ENCODE measurements at regions not wholly inside any gene's neighbourhood (a gene's known extent, or its start where the extent isn't known, plus 50 kb on each side); places are given as distances from the start of the nearest gene placed in this dataset.
"Not testable (repeated sequence)": the region's sequence is repeated elsewhere in the genome, so short reads cannot be mapped to it uniquely, and the experiment has no call there.

- no peak for ATAC-seq
- TF ChIP-seq GLIS3 (CRISPR knock-in tag; IDR thresholded peaks at IDR 0.05) (no peak), OSR1 (CRISPR knock-in tag; IDR thresholded peaks at IDR 0.05) (no peak), TCF4 (CRISPR knock-in tag; IDR thresholded peaks at IDR 0.05; ENCODE audit: borderline replicate concordance) (no peak), ZNF8 (CRISPR knock-in tag; IDR thresholded peaks at IDR 0.05) (no peak), PATZ1 (CRISPR knock-in tag; IDR thresholded peaks at IDR 0.05; ENCODE audit: borderline replicate concordance) (no peak), ARNTL (CRISPR knock-in tag; IDR thresholded peaks at IDR 0.05; ENCODE audit: borderline replicate concordance, low read depth) (no peak), ESRRG (CRISPR knock-in tag; IDR thresholded peaks at IDR 0.05) (no peak), CSRNP3 (CRISPR knock-in tag; IDR thresholded peaks at IDR 0.05) (no peak), POU6F1 (CRISPR knock-in tag; IDR thresholded peaks at IDR 0.05; ENCODE audit: borderline replicate concordance, low read depth) (no peak), CREB5 (CRISPR knock-in tag; IDR thresholded peaks at IDR 0.05; ENCODE audit: low read depth) (no peak), ISL1 (CRISPR knock-in tag; IDR thresholded peaks at IDR 0.05) (no peak), CSDC2 (CRISPR knock-in tag; IDR thresholded peaks at IDR 0.05) (no peak), SNAI2 (CRISPR knock-in tag; IDR thresholded peaks at IDR 0.05) (no peak), ZNF70 (CRISPR knock-in tag; IDR thresholded peaks at IDR 0.05) (no peak), RARB (CRISPR knock-in tag; IDR thresholded peaks at IDR 0.05) (no peak), PPARA (CRISPR knock-in tag; IDR thresholded peaks at IDR 0.05; ENCODE audit: borderline replicate concordance) (no peak), BACH2 (CRISPR knock-in tag; IDR thresholded peaks at IDR 0.05; ENCODE audit: borderline replicate concordance) (no peak), ZC3H10 (CRISPR knock-in tag; IDR thresholded peaks at IDR 0.05) (no peak), TSHZ2 (CRISPR knock-in tag; IDR thresholded peaks at IDR 0.05) (no peak), TOX (CRISPR knock-in tag; IDR thresholded peaks at IDR 0.05; ENCODE audit: borderline replicate concordance) (no peak)
Observed at GRCh38 chrX:63013549-63013948, 337.6 kb downstream of the SPIN4 start.

GRCh38 chrX:63012574-63012973 lies 338.6 kb downstream of the SPIN4 start:
- no peak for TF ChIP-seq ZFP3 (CRISPR knock-in tag; IDR thresholded peaks at IDR 0.05)
- no peak for TF ChIP-seq BACH2 (CRISPR knock-in tag; IDR thresholded peaks at IDR 0.05; ENCODE audit: borderline replicate concordance)
- no peak for TF ChIP-seq ZNF8 (CRISPR knock-in tag; IDR thresholded peaks at IDR 0.05)
- no peak for TF ChIP-seq ISL1 (CRISPR knock-in tag; IDR thresholded peaks at IDR 0.05)
- no peak for TF ChIP-seq CREB5 (CRISPR knock-in tag; IDR thresholded peaks at IDR 0.05; ENCODE audit: low read depth)
- TF ChIP-seq CSDC2 (CRISPR knock-in tag; IDR thresholded peaks at IDR 0.05), result no peak
- no peak for TF ChIP-seq CSRNP3 (CRISPR knock-in tag; IDR thresholded peaks at IDR 0.05)
- TF ChIP-seq PPARA (CRISPR knock-in tag; IDR thresholded peaks at IDR 0.05; ENCODE audit: borderline replicate concordance), result no peak
- TF ChIP-seq TOX (CRISPR knock-in tag; IDR thresholded peaks at IDR 0.05; ENCODE audit: borderline replicate concordance), result no peak
- TF ChIP-seq PATZ1 (CRISPR knock-in tag; IDR thresholded peaks at IDR 0.05; ENCODE audit: borderline replicate concordance), result no peak
- TF ChIP-seq ZFP30 (CRISPR knock-in tag; IDR thresholded peaks at IDR 0.05), result no peak
- no peak for ATAC-seq

- ATAC-seq, result not testable (repeated sequence)
Observed at GRCh38 chrX:63000196-63000595, 350.9 kb downstream of the SPIN4 start.

Data from SK-N-SH treated with all-trans-retinoic acid at 6 μM for 48 hours (cell line).